Activated CD8-positive, alpha-beta memory T cell treated with anti-CD3 and anti-CD28 coated beads, Interleukin-2, amount 50 U/mL, for 24 hours (primary cell): ENCODE measurements at regions not wholly inside any gene's neighbourhood (a gene's known extent, or its start where the extent isn't known, plus 50 kb on each side); places are given as distances from the start of the nearest gene placed in this dataset.
"Not testable (repeated sequence)": the region's sequence is repeated elsewhere in the genome, so short reads cannot be mapped to it uniquely, and the experiment has no call there.

ENCODE experiments used
- DNase-seq: peaks from one replicate; pipeline ENCODE4 v3.0.0-alpha.2; 2020; ENCODE audit errors: extremely low read depth

GRCh38 chr20:40890635-40891034 lies 138.0 kb upstream of the TOP1 start:
- DNase-seq, result no peak

GRCh38 chr20:40891351-40891750 lies 137.3 kb upstream of the TOP1 start:
- no peak for DNase-seq

- DNase-seq, result no peak
These were observed 136.0 kb upstream of the TOP1 start for GRCh38 chr20:40892642-40893041.

GRCh38 chr20:40893610-40894236 lies 134.9 kb upstream of the TOP1 start:
- DNase-seq, result no peak

- DNase-seq, result no peak
These were observed 134.4 kb upstream of the TOP1 start for GRCh38 chr20:40894237-40894630.

GRCh38 chr20:40895182-40895581 lies 133.4 kb upstream of the TOP1 start:
- DNase-seq, result no peak

GRCh38 chr20:40896814-40897700 lies 131.6 kb upstream of the TOP1 start:
- DNase-seq, result no peak

GRCh38 chr20:40899344-40899743 lies 129.3 kb upstream of the TOP1 start:
- DNase-seq, result no peak

GRCh38 chr20:40900666-40901215 lies 127.9 kb upstream of the TOP1 start:
- DNase-seq, result no peak

- no peak for DNase-seq
These were observed 126.0 kb upstream of the TOP1 start for GRCh38 chr20:40902661-40903060.

- no peak for DNase-seq
These were observed 120.3 kb upstream of the TOP1 start for GRCh38 chr20:40908309-40908708.

GRCh38 chr20:40909489-40909888 lies 119.1 kb upstream of the TOP1 start:
- DNase-seq, result not testable (repeated sequence)

GRCh38 chr20:40910436-40910835 lies 118.2 kb upstream of the TOP1 start:
- not testable (repeated sequence) for DNase-seq

GRCh38 chr20:40911152-40911551 lies 117.5 kb upstream of the TOP1 start:
- not testable (repeated sequence) for DNase-seq

GRCh38 chr20:40913224-40914185 lies 115.1 kb upstream of the TOP1 start:
- no peak for DNase-seq

GRCh38 chr20:40915756-40916155 lies 112.9 kb upstream of the TOP1 start:
- no peak for DNase-seq

- DNase-seq, result no peak
These were observed 112.3 kb upstream of the TOP1 start for GRCh38 chr20:40916276-40916675.

- no peak for DNase-seq
These were observed 108.3 kb upstream of the TOP1 start for GRCh38 chr20:40920291-40920690.

- DNase-seq, result no peak
These were observed 105.8 kb upstream of the TOP1 start for GRCh38 chr20:40922865-40923264.

- no peak for DNase-seq
These were observed 102.7 kb upstream of the TOP1 start for GRCh38 chr20:40925829-40926510.

- DNase-seq, result no peak
These were observed 101.7 kb upstream of the TOP1 start for GRCh38 chr20:40926928-40927327.
